OCI-LY7 (cell line): ENCODE measurements at regions not wholly inside any gene's neighbourhood (a gene's known extent, or its start where the extent isn't known, plus 50 kb on each side); places are given as distances from the start of the nearest gene placed in this dataset.

Source experiments
- BruUV-seq: library from RNA; stranded (reverse); fragments of 400-500 nt; replicated peaks from 2 replicates; lab custom pipeline; 2021; lab: Mats Ljungman, UMichigan
- CTCF ChIA-PET: fragments of 300-600 bp; sonication (Branson Sonifier 250); formaldehyde crosslinking; loops from one replicate; lab custom pipeline; 2022; ENCODE audit warnings: antibody characterized with exemption; ENCODE audit not compliant: unreplicated experiment; lab: Charles Lee
- POLR2A ChIA-PET: fragments of 300-600 bp; sonication (Branson Sonifier 250); formaldehyde crosslinking; loops from one replicate; lab custom pipeline; 2022; ENCODE audit warnings: antibody characterized with exemption; lab: Charles Lee
- DNase-seq: peaks from one replicate; pipeline ENCODE4 v3.0.0-alpha.2; 2015; ENCODE audit warnings: low spot score
- H2AFZ ChIP-seq: fragments of 200-600 bp; sonication (generic), shearing (Covaris generic); 2 replicates; pipeline ENCODE4 v1.6.1; 2014; ENCODE audit warnings: mild to moderate bottlenecking, antibody characterized with exemption, low read length, moderate library complexity
- H3K27ac ChIP-seq: fragments of 200-600 bp; sonication (generic); 2 replicates; pipeline ENCODE4 v1.5.1; 2014; ENCODE audit warnings: mixed run types, low read depth, mild to moderate bottlenecking, moderate library complexity, low read length, inconsistent platforms; ENCODE audit not compliant: poor library complexity, severe bottlenecking
- H3K36me3 ChIP-seq: fragments of 200-600 bp; sonication (generic); 2 replicates; pipeline ENCODE4 v1.6.1; 2014; ENCODE audit warnings: mild to moderate bottlenecking, antibody characterized with exemption, low read length, moderate library complexity, mixed read lengths; ENCODE audit not compliant: insufficient read depth
- H3K4me1 ChIP-seq: fragments of 200-600 bp; sonication (generic); 2 replicates; pipeline ENCODE4 v1.5.1; 2014; ENCODE audit warnings: mild to moderate bottlenecking, low read length; ENCODE audit not compliant: insufficient read depth, poor library complexity, severe bottlenecking
- H3K4me2 ChIP-seq: fragments of 200-600 bp; sonication (generic); 2 replicates; pipeline ENCODE4 v1.6.1; 2014; ENCODE audit warnings: mild to moderate bottlenecking, low read length
- H3K4me3 ChIP-seq: fragments of 200-600 bp; sonication (generic); 2 replicates; pipeline ENCODE4 v1.5.1; 2014; ENCODE audit warnings: mild to moderate bottlenecking, low read depth, low read length; ENCODE audit not compliant: poor library complexity, severe bottlenecking
- H3K79me2 ChIP-seq: fragments of 200-600 bp; sonication (generic); 2 replicates; pipeline ENCODE4 v1.6.1; 2016; ENCODE audit warnings: low read depth, mild to moderate bottlenecking, low read length, moderate library complexity, mixed read lengths; ENCODE audit not compliant: insufficient read depth
- H3K9me2 ChIP-seq: fragments of 200-600 bp; sonication (generic); 2 replicates; pipeline ENCODE4 v1.6.1; 2016; ENCODE audit warnings: mild to moderate bottlenecking, low read length, mixed read lengths; ENCODE audit not compliant: insufficient read depth
- H3K9me3 ChIP-seq: fragments of 200-600 bp; sonication (generic); 2 replicates; pipeline ENCODE4 v1.6.1; 2014; ENCODE audit warnings: mild to moderate bottlenecking, mixed run types, low read length, mixed read lengths
- H4K20me1 ChIP-seq: fragments of 200-600 bp; sonication (generic); 2 replicates; pipeline ENCODE4 v1.6.1; 2014; ENCODE audit warnings: mild to moderate bottlenecking, antibody characterized with exemption, low read length, moderate library complexity, mixed read lengths; ENCODE audit not compliant: insufficient read depth
- EZH2phosphoT487 ChIP-seq: fragments of 200-600 bp; sonication (generic); IDR thresholded peaks from 2 replicates; pipeline ENCODE4 v1.6.1; 2018; ENCODE audit warnings: low read depth, borderline replicate concordance, mild to moderate bottlenecking, mixed run types, antibody characterized with exemption, low read length, moderate library complexity, mixed read lengths
- intact Hi-C: fragments of 100-400 bp; cut with micrococcal nuclease; formaldehyde crosslinking; loops from one replicate; pipeline ENCODE4 v1.10.0; 2022; ENCODE audit not compliant: unreplicated experiment
- TF ChIP-seq, protein P1 (sequence below): fragments of 200-600 bp; sonication (generic); conservative IDR thresholded peaks from 2 replicates; pipeline ENCODE4 v1.5.1; 2014; ENCODE audit warnings: mild to moderate bottlenecking, antibody characterized with exemption, low read length, moderate library complexity, mixed read lengths

DNA sequence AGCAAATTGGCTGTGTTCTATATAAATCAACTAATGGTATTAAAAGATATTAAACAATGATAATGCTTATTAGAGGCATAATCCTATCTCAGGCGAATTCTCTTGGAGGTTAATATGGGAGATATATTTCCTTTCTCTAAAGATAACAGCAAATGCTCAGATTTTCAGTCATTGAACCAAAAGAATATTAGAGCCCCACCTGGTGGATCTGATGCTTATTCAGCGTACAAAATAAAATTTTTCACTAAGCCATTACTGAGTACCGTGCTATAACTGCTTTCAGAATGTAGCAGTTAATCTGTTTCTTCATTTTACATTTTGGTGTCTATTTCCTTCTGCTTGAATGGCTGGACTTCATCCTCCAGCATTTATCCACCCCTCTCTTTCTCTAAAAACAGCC, 143.3 kb upstream of the IPO5 start:
- Histone ChIP-seq H3K27ac (no peak overlapping the region), H3K4me2 (no peak overlapping the region), H3K9me2 (no peaks in the 10 kb centered on the region), H3K36me3 (no peaks in the 10 kb centered on the region), H3K79me2 (no peaks in the 10 kb centered on the region), H3K4me3 (no peak overlapping the region), H4K20me1 (no peaks in the 10 kb centered on the region), H2AFZ (no peak overlapping the region), H3K4me1 (no peaks in the 10 kb centered on the region), H3K9me3 (no peaks in the 10 kb centered on the region)
- TF ChIP-seq, protein P1, sequence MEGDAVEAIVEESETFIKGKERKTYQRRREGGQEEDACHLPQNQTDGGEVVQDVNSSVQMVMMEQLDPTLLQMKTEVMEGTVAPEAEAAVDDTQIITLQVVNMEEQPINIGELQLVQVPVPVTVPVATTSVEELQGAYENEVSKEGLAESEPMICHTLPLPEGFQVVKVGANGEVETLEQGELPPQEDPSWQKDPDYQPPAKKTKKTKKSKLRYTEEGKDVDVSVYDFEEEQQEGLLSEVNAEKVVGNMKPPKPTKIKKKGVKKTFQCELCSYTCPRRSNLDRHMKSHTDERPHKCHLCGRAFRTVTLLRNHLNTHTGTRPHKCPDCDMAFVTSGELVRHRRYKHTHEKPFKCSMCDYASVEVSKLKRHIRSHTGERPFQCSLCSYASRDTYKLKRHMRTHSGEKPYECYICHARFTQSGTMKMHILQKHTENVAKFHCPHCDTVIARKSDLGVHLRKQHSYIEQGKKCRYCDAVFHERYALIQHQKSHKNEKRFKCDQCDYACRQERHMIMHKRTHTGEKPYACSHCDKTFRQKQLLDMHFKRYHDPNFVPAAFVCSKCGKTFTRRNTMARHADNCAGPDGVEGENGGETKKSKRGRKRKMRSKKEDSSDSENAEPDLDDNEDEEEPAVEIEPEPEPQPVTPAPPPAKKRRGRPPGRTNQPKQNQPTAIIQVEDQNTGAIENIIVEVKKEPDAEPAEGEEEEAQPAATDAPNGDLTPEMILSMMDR = peak; percentile 61
- no peak for TF ChIP-seq EZH2phosphoT487
- POLR2A ChIA-PET = no interaction called here
- BruUV-seq = no TSS peak
- intact Hi-C loops = no loop called here
- CTCF ChIA-PET = no interaction called here
- no peak for DNase-seq

DNA sequence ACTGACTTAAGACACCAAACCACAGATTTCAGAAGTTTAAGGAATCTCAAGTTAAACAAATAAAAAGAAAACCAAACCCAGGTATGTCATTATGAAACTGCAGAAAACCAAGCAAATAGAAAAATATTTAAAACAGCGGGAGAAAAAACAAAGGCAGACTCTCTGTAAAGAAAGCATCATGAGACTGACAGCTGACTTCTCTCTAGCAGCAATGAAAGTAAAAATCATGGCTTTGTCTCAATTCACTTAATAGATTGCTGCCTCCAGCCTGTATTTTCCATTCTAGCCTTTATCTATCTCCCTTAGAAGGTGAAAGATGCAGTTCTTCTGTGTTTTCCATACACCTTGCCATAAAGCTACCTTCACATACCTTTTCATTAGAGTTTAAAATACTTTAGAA, 131.1 kb upstream of the IPO5 start:
- no peaks in the 10 kb centered on the region for H3K4me1 ChIP-seq
- no peak overlapping the region for H3K4me3 ChIP-seq
- ChIA-PET CTCF (no interaction called here), POLR2A (interaction anchor here (0.6 kb wide), 1 partner anchor 635 kb away, joined by 3 read pairs; no protein-coding TSS in a partner anchor)
- H3K4me2 ChIP-seq = no peak overlapping the region
- no peaks in the 10 kb centered on the region for H3K79me2 ChIP-seq
- H3K36me3 ChIP-seq = no peaks in the 10 kb centered on the region
- DNase-seq = no peak
- no peak overlapping the region for H3K27ac ChIP-seq
- BruUV-seq = no TSS peak
- TF ChIP-seq EZH2phosphoT487 = no peak
- TF ChIP-seq, protein P1 = no peak
- no peaks in the 10 kb centered on the region for H3K9me3 ChIP-seq
- no peaks in the 10 kb centered on the region for H3K9me2 ChIP-seq
- intact Hi-C loops = no loop called here
- no peaks in the 10 kb centered on the region for H4K20me1 ChIP-seq
- no peak overlapping the region for H2AFZ ChIP-seq

DNA sequence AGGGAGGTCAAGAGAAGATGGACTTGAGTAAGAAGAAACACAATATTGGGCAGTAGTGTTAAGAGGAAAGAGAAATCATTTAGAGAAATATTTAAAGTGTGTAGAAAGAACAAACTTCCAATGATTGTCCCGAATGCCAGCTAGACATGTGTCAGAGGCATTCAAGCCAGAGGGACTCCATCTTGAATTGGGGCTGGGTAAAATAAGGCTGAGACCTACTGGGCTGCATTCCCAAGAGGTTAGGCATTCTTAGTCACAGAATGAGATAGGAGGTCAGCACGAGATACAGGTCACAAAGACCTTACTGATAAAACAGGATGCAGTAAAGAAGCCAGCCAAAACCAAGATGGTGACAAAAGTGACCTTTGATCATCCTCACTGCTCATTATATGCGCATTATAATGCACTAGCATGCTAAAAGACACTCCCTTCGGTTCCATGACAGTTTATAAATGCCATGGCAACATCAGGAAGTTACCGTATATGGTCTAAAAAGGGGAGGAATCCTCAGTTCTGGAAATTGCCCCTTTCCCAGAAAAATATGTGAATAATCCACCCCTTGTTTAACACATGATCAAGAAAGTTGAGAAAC, 127.0 kb upstream of the IPO5 start:
- Histone ChIP-seq H2AFZ (no peak overlapping the region), H3K36me3 (no peaks in the 10 kb centered on the region), H3K4me3 (no peak overlapping the region), H3K9me2 (no peaks in the 10 kb centered on the region), H4K20me1 (no peaks in the 10 kb centered on the region), H3K27ac (no peak overlapping the region), H3K4me1 (no peaks in the 10 kb centered on the region), H3K9me3 (no peaks in the 10 kb centered on the region), H3K79me2 (no peaks in the 10 kb centered on the region), H3K4me2 (no peak overlapping the region)
- CTCF ChIA-PET = no interaction called here
- intact Hi-C loops = no loop called here
- BruUV-seq = no TSS peak
- no peak for DNase-seq
- TF ChIP-seq EZH2phosphoT487 = no peak
- TF ChIP-seq, protein P1 = no peak
- POLR2A ChIA-PET = no interaction called here
